GM12878 (cell line): ENCODE measurements at regions not wholly inside any gene's neighbourhood (a gene's known extent, or its start where the extent isn't known, plus 50 kb on each side); places are given as distances from the start of the nearest gene placed in this dataset.

Experiments used
- YY1 ChIP-seq: IDR thresholded peaks from 2 replicates; pipeline ENCODE4 v1.6.1; 2011; ENCODE audit warnings: low read depth, mild to moderate bottlenecking, low read length
- ZNF274 ChIP-seq: IDR thresholded peaks from one replicate; pipeline ENCODE4 v1.8.0; 2011; ENCODE audit not compliant: insufficient read length, insufficient read depth
- TF ChIP-seq, protein P1 (sequence below): fragments of 450-650 bp; conservative IDR thresholded peaks from 2 replicates; pipeline ENCODE4 v1.6.1; 2017; ENCODE audit warnings: mild to moderate bottlenecking, moderate library complexity

DNA sequence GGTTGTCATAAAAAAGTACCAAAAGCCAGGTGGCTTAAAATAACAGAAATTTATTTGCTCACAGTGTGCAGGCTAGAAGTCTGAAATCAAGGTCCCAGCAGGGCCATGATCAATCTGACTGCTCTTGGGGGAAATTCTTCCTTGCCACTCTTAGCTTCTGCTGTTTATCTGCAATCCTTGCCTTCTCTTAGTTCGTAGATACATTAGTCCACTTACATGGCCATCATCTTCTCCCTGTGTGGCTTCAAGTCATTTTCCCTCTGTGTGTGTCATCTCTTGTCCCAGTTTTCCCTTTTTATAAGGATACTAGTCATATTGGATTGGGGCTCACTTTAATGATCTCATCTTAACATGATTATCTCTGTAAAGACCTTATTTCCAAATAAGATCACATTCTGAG, 124.0 kb upstream of the NCAM2 start:
- TF ChIP-seq, protein P1, sequence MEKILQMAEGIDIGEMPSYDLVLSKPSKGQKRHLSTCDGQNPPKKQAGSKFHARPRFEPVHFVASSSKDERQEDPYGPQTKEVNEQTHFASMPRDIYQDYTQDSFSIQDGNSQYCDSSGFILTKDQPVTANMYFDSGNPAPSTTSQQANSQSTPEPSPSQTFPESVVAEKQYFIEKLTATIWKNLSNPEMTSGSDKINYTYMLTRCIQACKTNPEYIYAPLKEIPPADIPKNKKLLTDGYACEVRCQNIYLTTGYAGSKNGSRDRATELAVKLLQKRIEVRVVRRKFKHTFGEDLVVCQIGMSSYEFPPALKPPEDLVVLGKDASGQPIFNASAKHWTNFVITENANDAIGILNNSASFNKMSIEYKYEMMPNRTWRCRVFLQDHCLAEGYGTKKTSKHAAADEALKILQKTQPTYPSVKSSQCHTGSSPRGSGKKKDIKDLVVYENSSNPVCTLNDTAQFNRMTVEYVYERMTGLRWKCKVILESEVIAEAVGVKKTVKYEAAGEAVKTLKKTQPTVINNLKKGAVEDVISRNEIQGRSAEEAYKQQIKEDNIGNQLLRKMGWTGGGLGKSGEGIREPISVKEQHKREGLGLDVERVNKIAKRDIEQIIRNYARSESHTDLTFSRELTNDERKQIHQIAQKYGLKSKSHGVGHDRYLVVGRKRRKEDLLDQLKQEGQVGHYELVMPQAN, result no peak
- TF ChIP-seq YY1 (no peak), ZNF274 (no peak)
